Left ventricle myocardium inferior (tissue), 1 donor: ENCODE measurements at regions not wholly inside any gene's neighbourhood (a gene's known extent, or its start where the extent isn't known, plus 50 kb on each side); places are given as distances from the start of the nearest gene placed in this dataset.

Experiments
- DNase-seq: peaks from one replicate; pipeline ENCODE4 v3.0.0-alpha.2; 2020
- H3K27ac ChIP-seq: fragments of 200-600 bp; replicated peaks from 2 replicates; pipeline ENCODE4 v1.8.0; 2021
- H3K27me3 ChIP-seq: fragments of 200-600 bp; 2 replicates; pipeline ENCODE4 v1.8.0; 2021; ENCODE audit warnings: low read depth
- H3K36me3 ChIP-seq: fragments of 200-600 bp; 2 replicates; pipeline ENCODE4 v1.8.0; 2021
- H3K4me1 ChIP-seq: fragments of 200-600 bp; 2 replicates; pipeline ENCODE4 v1.8.0; 2021
- H3K4me3 ChIP-seq: fragments of 200-600 bp; 2 replicates; pipeline ENCODE4 v1.8.0; 2021; ENCODE audit warnings: mild to moderate bottlenecking, moderate library complexity
- H3K9me3 ChIP-seq: fragments of 200-600 bp; replicated peaks from 2 replicates; pipeline ENCODE4 v1.8.0; 2021
- CTCF ChIP-seq: fragments of 200-600 bp; IDR thresholded peaks from 2 replicates; pipeline ENCODE4 v1.8.0; 2021; ENCODE audit warnings: antibody characterized with exemption, mild to moderate bottlenecking, borderline replicate concordance
- intact Hi-C: fragments of 100-400 bp; cut with micrococcal nuclease; formaldehyde crosslinking; loops from one replicate; pipeline ENCODE4 v1.11.0; 2022
- donor health status: DM: no; HTN: yes; CAD: no; lungs with severe emphysema.

DNA sequence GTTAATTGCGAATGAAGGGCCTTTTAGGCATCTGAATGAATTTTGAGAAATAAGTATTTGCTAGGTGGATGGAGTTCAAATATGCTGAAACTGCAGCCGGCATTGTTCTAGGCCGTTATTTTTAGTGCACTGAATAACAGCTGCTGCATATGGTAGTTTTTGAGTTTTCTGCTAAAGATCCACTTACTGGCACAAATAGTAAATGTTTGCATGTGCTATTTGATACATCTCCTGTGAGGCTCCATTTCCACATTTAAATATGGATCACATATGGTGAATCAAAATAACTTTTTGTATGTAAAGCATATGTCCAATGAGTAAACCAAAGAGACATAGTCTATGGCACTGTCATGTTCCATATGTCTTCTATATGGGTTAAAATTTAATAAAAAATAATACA lies 56.7 kb upstream of the CNTN4 start:
- no peak overlapping the region for H3K27ac ChIP-seq

More for the DNA sequence above, 56.7 kb upstream of the CNTN4 start:
- no peak overlapping the region for H3K4me3 ChIP-seq
- H3K36me3 ChIP-seq: no peaks in the 10 kb centered on the region
- H3K27me3 ChIP-seq: no peaks in the 10 kb centered on the region
- DNase-seq: no peak
- no peak for TF ChIP-seq CTCF
- H3K4me1 ChIP-seq: no peaks in the 10 kb centered on the region
- intact Hi-C loops: no loop called here
- no peaks in the 10 kb centered on the region for H3K9me3 ChIP-seq
